ENCODE measurements at regions not wholly inside any gene's neighbourhood (a gene's known extent, or its start where the extent isn't known, plus 50 kb on each side); places are given as distances from the start of the nearest gene placed in this dataset.

DNA sequence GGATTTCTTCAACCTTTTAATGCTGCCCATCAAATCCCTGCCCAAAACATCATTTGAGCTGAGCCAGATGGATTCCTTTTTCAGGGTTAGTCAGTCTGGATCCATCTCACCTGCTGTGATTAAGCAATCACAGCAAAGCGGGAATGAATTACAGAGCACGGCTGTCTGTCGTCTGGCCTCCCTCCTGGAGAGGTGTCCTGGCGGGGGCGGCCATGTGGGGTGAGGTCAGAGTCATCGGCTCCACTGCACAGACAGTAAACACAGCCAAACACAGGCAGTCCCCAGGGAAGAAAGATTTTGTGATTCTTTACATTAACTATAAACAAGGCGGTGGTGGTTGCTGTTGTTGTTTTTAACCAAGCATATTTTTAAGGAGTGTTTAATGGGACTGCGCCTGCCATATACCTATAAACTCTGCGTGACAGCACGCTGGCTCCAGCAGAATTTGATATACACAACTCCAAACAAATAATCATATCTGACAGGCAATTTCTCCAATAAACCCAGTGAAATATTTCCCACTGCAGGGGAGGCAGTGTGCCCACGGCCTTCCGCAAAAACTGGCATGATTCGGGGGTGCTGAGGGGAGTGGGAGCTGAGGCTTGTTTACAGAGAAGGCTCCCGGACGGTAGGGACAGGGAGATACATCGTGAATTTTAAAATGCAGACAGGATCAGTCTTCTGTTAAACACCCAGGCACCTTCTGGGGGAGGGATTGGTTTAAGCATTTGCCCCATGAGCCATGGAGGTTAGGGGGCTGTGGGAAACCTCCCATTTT lies 232.0 kb upstream of the PMEPA1 start:
- H3K36me3 ChIP-seq = no peaks in the 10 kb centered on the region
- H3K27me3 ChIP-seq (ENCODE audit: insufficient read depth, low read depth, severe bottlenecking) = no peaks in the 10 kb centered on the region
- no peak overlapping the region for H3K4me3 ChIP-seq (ENCODE audit: low read depth, low read length)
- no peak overlapping the region for H3K27ac ChIP-seq
- peak; percentile 72 for DNase-seq
- TF ChIP-seq, protein P1, sequence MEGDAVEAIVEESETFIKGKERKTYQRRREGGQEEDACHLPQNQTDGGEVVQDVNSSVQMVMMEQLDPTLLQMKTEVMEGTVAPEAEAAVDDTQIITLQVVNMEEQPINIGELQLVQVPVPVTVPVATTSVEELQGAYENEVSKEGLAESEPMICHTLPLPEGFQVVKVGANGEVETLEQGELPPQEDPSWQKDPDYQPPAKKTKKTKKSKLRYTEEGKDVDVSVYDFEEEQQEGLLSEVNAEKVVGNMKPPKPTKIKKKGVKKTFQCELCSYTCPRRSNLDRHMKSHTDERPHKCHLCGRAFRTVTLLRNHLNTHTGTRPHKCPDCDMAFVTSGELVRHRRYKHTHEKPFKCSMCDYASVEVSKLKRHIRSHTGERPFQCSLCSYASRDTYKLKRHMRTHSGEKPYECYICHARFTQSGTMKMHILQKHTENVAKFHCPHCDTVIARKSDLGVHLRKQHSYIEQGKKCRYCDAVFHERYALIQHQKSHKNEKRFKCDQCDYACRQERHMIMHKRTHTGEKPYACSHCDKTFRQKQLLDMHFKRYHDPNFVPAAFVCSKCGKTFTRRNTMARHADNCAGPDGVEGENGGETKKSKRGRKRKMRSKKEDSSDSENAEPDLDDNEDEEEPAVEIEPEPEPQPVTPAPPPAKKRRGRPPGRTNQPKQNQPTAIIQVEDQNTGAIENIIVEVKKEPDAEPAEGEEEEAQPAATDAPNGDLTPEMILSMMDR (IDR thresholded peaks at IDR 0.05; ENCODE audit: low read depth, low read length) = no peak
- H3K9me3 ChIP-seq (ENCODE audit: severe bottlenecking) = peaks cover under 1% of the 10 kb centered on the region

DNA sequence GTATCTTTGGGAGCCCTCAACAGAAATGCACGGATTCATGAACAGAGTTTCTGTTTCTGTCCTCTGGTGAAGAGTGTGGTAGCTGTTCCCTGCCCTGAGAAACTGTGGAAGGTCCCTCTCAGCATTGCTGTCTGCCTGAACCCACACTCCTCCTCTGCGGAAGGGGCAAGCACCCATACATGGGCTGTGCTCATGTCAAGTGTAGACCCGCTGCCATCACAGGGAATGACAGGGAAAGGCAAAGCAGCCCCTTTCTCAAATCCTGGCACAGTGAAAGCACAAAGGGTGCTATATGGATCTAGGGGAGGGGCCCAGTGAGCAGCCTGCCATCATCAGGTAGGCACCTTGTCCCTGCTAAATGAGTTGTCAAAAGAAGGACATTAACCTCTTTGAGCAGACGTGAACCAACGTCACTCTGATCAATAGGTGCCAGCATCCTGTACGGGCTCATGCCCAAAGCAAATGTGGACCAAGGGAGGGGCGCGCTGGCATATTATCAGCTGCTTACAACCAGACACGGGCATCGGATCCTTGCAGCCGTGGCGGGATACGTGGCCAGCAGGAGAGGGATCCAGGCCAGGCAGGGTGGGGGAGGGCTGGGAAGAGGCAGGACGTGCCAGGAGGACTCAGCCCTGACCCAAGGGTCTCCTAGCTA lies 231.2 kb upstream of the PMEPA1 start:
- Histone ChIP-seq H3K27ac (no peak overlapping the region), H3K9me3 (ENCODE audit: severe bottlenecking) (peaks cover 8% of the 10 kb centered on the region)
- TF ChIP-seq, protein P1 (IDR thresholded peaks at IDR 0.05; ENCODE audit: low read depth, low read length) = no peak

DNA sequence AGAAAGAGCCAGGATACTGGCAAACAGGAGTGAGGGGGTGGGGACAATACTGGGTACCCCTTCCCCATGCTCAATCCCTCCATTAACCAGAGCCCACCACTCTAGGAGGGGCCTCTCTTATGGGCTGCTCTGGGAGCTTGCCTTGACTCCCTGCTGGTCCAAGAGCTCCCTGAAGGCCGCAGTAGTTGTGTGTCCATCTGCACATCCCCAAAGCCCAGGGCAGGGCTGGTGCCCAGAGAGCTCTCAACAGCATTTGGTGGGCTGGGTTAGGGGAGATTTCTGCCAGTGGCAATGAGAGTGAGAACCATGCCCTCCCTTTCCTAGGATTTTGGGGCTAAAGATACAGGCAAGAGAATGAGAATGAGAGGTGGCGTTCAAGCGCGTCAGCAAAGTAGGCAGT lies 230.6 kb upstream of the PMEPA1 start:
- DNase-seq = no peak
- Histone ChIP-seq H3K9me3 (ENCODE audit: severe bottlenecking) (peaks cover 8% of the 10 kb centered on the region), H3K36me3 (no peaks in the 10 kb centered on the region), H3K4me3 (ENCODE audit: low read depth, low read length) (no peak overlapping the region), H3K27ac (no peak overlapping the region), H3K27me3 (ENCODE audit: insufficient read depth, low read depth, severe bottlenecking) (no peaks in the 10 kb centered on the region)
- TF ChIP-seq, protein P1 (IDR thresholded peaks at IDR 0.05; ENCODE audit: low read depth, low read length) = no peak

More for the DNA sequence above, 231.2 kb upstream of the PMEPA1 start:
- Histone ChIP-seq H3K36me3 (no peaks in the 10 kb centered on the region), H3K4me3 (ENCODE audit: low read depth, low read length) (no peak overlapping the region), H3K27me3 (ENCODE audit: insufficient read depth, low read depth, severe bottlenecking) (no peaks in the 10 kb centered on the region)
- no peak for DNase-seq

DNA sequence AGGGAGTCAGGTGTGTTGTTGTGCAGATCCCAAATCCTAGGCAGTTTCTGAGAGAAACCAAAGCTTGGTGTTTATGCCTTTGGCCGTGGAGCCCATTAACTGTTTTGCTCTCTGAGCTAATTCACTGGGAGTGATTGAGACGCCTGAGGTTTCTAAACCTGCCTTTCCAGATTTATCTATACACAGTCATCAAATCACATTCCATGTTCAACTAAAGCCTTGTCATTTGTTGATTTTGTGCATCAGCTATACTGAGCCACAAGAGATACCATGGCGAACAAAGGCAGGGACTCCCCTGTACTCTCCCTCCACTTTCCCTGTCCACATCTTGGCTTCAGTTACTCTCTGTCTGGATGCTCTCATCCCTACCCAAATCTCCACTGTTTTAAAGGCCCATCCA lies 229.7 kb upstream of the PMEPA1 start:
- Histone ChIP-seq H3K36me3 (no peaks in the 10 kb centered on the region), H3K27ac (no peak overlapping the region), H3K27me3 (ENCODE audit: insufficient read depth, low read depth, severe bottlenecking) (no peaks in the 10 kb centered on the region), H3K9me3 (ENCODE audit: severe bottlenecking) (peaks cover 8% of the 10 kb centered on the region), H3K4me3 (ENCODE audit: low read depth, low read length) (no peak overlapping the region)
- no peak for DNase-seq
- TF ChIP-seq, protein P1 (IDR thresholded peaks at IDR 0.05; ENCODE audit: low read depth, low read length) = no peak

DNA sequence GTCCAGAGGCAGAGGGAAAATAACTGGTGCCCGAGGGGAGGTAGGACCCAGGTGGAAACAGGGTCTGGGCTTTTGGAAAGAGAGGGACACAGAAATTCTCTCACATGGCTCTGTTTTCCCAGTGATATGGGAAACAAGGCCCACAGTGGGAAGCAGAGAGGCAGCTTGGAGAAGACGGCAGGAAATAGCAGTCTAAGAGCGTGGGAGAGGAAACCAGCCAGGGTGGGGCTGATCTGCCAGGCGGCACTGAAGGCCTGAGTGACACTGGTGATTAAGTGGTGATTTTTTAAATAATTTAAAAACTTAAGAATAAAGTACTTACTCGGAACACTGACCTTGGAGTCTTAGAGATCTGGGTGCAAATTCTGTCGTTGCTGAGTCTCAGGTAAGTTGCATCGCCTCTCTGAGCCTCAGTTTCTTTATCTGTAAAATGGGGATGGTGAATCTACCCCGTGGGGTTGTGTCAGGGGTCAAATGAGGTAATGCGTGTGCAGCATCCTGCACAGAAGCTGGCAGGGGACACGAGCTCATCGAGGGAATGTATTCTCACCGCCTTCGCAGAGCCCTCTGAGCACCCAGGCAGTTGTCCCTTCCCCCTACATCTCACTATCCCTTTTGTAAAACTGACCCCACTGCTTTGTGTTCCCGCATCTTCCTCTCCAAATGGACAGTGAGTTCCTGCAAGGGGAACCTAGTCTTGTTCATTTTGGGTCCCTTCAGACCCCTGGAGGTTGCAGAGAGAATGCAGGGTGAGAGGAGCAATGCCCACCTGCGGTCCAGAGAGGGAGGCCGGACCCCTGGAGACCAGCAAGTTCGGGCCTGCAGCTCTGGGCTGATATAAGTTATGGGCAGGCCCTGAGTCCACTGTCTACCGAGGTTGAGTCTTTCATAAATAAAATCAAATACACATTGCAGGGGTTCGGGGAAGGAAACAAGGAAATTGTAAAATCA lies 228.6 kb upstream of the PMEPA1 start:
- TF ChIP-seq, protein P1 (IDR thresholded peaks at IDR 0.05; ENCODE audit: low read depth, low read length) = no peak
- no peaks in the 10 kb centered on the region for H3K36me3 ChIP-seq
- peaks cover 8% of the 10 kb centered on the region for H3K9me3 ChIP-seq (ENCODE audit: severe bottlenecking)
- no peak overlapping the region for H3K27ac ChIP-seq
- no peaks in the 10 kb centered on the region for H3K27me3 ChIP-seq (ENCODE audit: insufficient read depth, low read depth, severe bottlenecking)
- DNase-seq = no peak
- no peak overlapping the region for H3K4me3 ChIP-seq (ENCODE audit: low read depth, low read length)

All from WERI-Rb-1 (cell line).